H1 (cell line): ENCODE measurements at regions not wholly inside any gene's neighbourhood (a gene's known extent, or its start where the extent isn't known, plus 50 kb on each side); places are given as distances from the start of the nearest gene placed in this dataset.
A peak's percentile ranks its signal among the peaks of the same experiment; 100 is the strongest.

ENCODE experiments used
- CTCF ChIA-PET: fragments of 300-600 bp; sonication (Branson Sonifier 250); formaldehyde crosslinking; loops from one replicate; lab custom pipeline; 2021; ENCODE audit not compliant: partially characterized antibody; lab: Charles Lee
- POLR2A ChIA-PET: fragments of 300-600 bp; sonication (Branson Sonifier 250); formaldehyde crosslinking; loops from one replicate; lab custom pipeline; 2021; ENCODE audit warnings: inconsistent platforms; ENCODE audit not compliant: partially characterized antibody; lab: Charles Lee
- DNase-seq, 2 experiments: peaks; one replicate each; pipeline versions ENCODE4 v3.0.0 to v3.0.0-alpha.2; 2010 to 2022; ENCODE audit warnings: low spot score in 2 of 2, low read depth in 1 of 2, mixed read lengths in 1 of 2
- FAIRE-seq: peaks from 2 replicates; lab custom pipeline; 2011; peaks lifted over from hg19 to GRCh38; lab: Jason Lieb, UNC
- H2AFZ ChIP-seq: 2 replicates; pipeline ENCODE4 v1.8.1; 2012; ENCODE audit warnings: low read length, inconsistent platforms
- H2AK5ac ChIP-seq: 2 replicates; pipeline ENCODE4 v1.6.1; 2013; ENCODE audit warnings: low read depth, low read length
- H2BK120ac ChIP-seq: replicated peaks from 2 replicates; pipeline ENCODE3; 2013; ENCODE audit warnings: low read depth, low read length, inconsistent platforms
- H2BK12ac ChIP-seq: 2 replicates; pipeline ENCODE4 v1.6.1; 2013; ENCODE audit warnings: low read depth, low read length
- H2BK15ac ChIP-seq: 2 replicates; pipeline ENCODE4 v1.6.1; 2013; ENCODE audit warnings: low read length
- H2BK20ac ChIP-seq: 2 replicates; pipeline ENCODE4 v1.6.1; 2013; ENCODE audit warnings: low read length
- H2BK5ac ChIP-seq: 2 replicates; pipeline ENCODE4 v1.6.1; 2013; ENCODE audit warnings: low read depth, low read length
- H3K14ac ChIP-seq: 2 replicates; pipeline ENCODE4 v1.6.1; 2013; ENCODE audit warnings: inconsistent platforms; ENCODE audit not compliant: insufficient read length
- H3K18ac ChIP-seq: 2 replicates; pipeline ENCODE4 v1.6.1; 2013; ENCODE audit warnings: low read length; ENCODE audit errors: extremely low read depth
- H3K23ac ChIP-seq: 2 replicates; pipeline ENCODE4 v1.6.1; 2013; ENCODE audit warnings: inconsistent platforms; ENCODE audit not compliant: insufficient read length
- H3K23me2 ChIP-seq: 2 replicates; pipeline ENCODE4 v1.6.1; 2013; ENCODE audit warnings: low read depth, low read length
- H3K27ac ChIP-seq: 2 replicates; pipeline ENCODE4 v1.6.1; 2011; ENCODE audit warnings: low read depth, low read length, inconsistent platforms
- H3K27me3 ChIP-seq, 4 experiments: replicated peaks in 1 of 4; 1 replicate in 1 of 4; 2 replicates in 3 of 4; pipeline versions ENCODE4 v1.6.1 to v1.8.1; 2011 to 2013; ENCODE audit warnings: low read length in 3 of 4, mild to moderate bottlenecking in 3 of 4, inconsistent platforms in 2 of 4, mixed read lengths in 2 of 4, moderate library complexity in 1 of 4; ENCODE audit not compliant: control insufficient read depth in 3 of 4, insufficient read depth in 3 of 4; ENCODE audit errors: extremely low read depth in 1 of 4
- H3K36me3 ChIP-seq, 4 experiments: 2 replicates each; pipeline versions ENCODE4 v1.6.1 to v1.8.1; 2011 to 2013; ENCODE audit warnings: mild to moderate bottlenecking in 4 of 4, low read length in 3 of 4, moderate library complexity in 2 of 4, control low read depth in 1 of 4, inconsistent platforms in 1 of 4; ENCODE audit not compliant: insufficient read depth in 4 of 4, control insufficient read depth in 2 of 4
- H3K4ac ChIP-seq: replicated peaks from 2 replicates; pipeline ENCODE3; 2013; ENCODE audit warnings: low read length, low read depth, mixed read lengths, inconsistent platforms; ENCODE audit not compliant: insufficient read length
- H3K4me1 ChIP-seq, 4 experiments: replicated peaks in 1 of 4; 1 replicate in 1 of 4; 2 replicates in 3 of 4; pipeline versions ENCODE4 v1.6.1 to v1.8.1; 2011 to 2013; ENCODE audit warnings: low read length in 3 of 4, inconsistent platforms in 2 of 4, mixed read lengths in 1 of 4; ENCODE audit not compliant: insufficient read depth in 4 of 4, control insufficient read depth in 3 of 4
- H3K4me2 ChIP-seq, 2 experiments: 2 replicates each; pipeline versions ENCODE4 v1.6.1 to v1.8.1; 2011 to 2013; ENCODE audit warnings: low read depth in 2 of 2, low read length in 2 of 2, control low read depth in 1 of 2, inconsistent platforms in 1 of 2, mild to moderate bottlenecking in 1 of 2; ENCODE audit not compliant: insufficient read depth in 1 of 2
- H3K4me3 ChIP-seq, 4 experiments: fragments of 200-600, 300-600 bp in 1 of 4; sonication (generic), shearing (Covaris generic), sonication (Bioruptor Twin) in 1 of 4; 2 replicates each; pipeline versions ENCODE4 v1.5.1 to v1.8.1; 2011 to 2016; ENCODE audit warnings: low read length in 4 of 4, low read depth in 3 of 4, control low read depth in 2 of 4, inconsistent platforms in 2 of 4, mild to moderate bottlenecking in 2 of 4, mixed read lengths in 1 of 4, moderate library complexity in 1 of 4; ENCODE audit not compliant: insufficient read depth in 2 of 4; ENCODE audit errors: extremely low read depth in 1 of 4
- H3K56ac ChIP-seq: replicated peaks from 2 replicates; pipeline ENCODE3; 2013; ENCODE audit warnings: low read depth, mild to moderate bottlenecking, mixed read lengths, low read length, inconsistent platforms; ENCODE audit not compliant: insufficient read length
- H3K79me1 ChIP-seq: 2 replicates; pipeline ENCODE4 v1.6.1; 2013; ENCODE audit warnings: low read depth, low read length, control low read depth
- H3K79me2 ChIP-seq, 2 experiments: 2 replicates each; pipeline versions ENCODE4 v1.6.1 to v1.8.1; 2012 to 2013; ENCODE audit warnings: low read length in 2 of 2, mild to moderate bottlenecking in 2 of 2, inconsistent platforms in 1 of 2; ENCODE audit not compliant: insufficient read depth in 2 of 2, control insufficient read depth in 1 of 2
- H3K9ac ChIP-seq, 4 experiments: replicated peaks in 1 of 4; 1 replicate in 1 of 4; 2 replicates in 3 of 4; pipeline versions ENCODE4 v1.6.1 to v1.8.1; 2011 to 2013; ENCODE audit warnings: low read depth in 3 of 4, low read length in 3 of 4, control low read depth in 2 of 4, mild to moderate bottlenecking in 2 of 4, moderate library complexity in 2 of 4, inconsistent platforms in 1 of 4; ENCODE audit errors: extremely low read depth in 1 of 4
- H3K9me3 ChIP-seq, 2 experiments: 2 replicates each; pipeline versions ENCODE4 v1.6.1 to v1.8.1; 2012 to 2013; ENCODE audit warnings: mild to moderate bottlenecking in 2 of 2, moderate library complexity in 2 of 2, control low read depth in 1 of 2, inconsistent platforms in 1 of 2, low read depth in 1 of 2, low read length in 1 of 2, mixed read lengths in 1 of 2; ENCODE audit not compliant: insufficient read depth in 2 of 2
- H4K20me1 ChIP-seq, 2 experiments: replicated peaks in 1 of 2; 2 replicates each; pipeline versions ENCODE3 to v1.8.1; 2011 to 2013; ENCODE audit warnings: inconsistent platforms in 2 of 2, low read length in 2 of 2, mild to moderate bottlenecking in 1 of 2; ENCODE audit not compliant: insufficient read depth in 2 of 2, control insufficient read depth in 1 of 2
- H4K5ac ChIP-seq: 2 replicates; pipeline ENCODE4 v1.6.1; 2013; ENCODE audit warnings: low read length, low read depth, mixed read lengths, inconsistent platforms; ENCODE audit not compliant: insufficient read length
- H4K8ac ChIP-seq: 2 replicates; pipeline ENCODE4 v1.8.0; 2013; ENCODE audit warnings: mild to moderate bottlenecking, moderate library complexity, low read length, inconsistent platforms; ENCODE audit not compliant: insufficient read depth; ENCODE audit errors: extremely low read depth
- H4K91ac ChIP-seq: replicated peaks from 2 replicates; pipeline ENCODE3; 2013; ENCODE audit warnings: low read length, mixed read lengths, inconsistent platforms; ENCODE audit not compliant: insufficient read length
- MAFK ChIP-seq: IDR thresholded peaks from 2 replicates; pipeline ENCODE4 v1.6.1; 2012; ENCODE audit warnings: low read depth, mild to moderate bottlenecking, improper control_type of control experiment, low read length
- NRF1 ChIP-seq: IDR thresholded peaks from 2 replicates; pipeline ENCODE4 v1.6.1; 2011; ENCODE audit warnings: mild to moderate bottlenecking, low read depth, low read length, improper control_type of control experiment
- WGBS, 2 experiments: shearing (Covaris generic) in 1 of 2; methylation state at CpG; one replicate each; pipeline versions ENCODE4 v1.1.6 to v1.1.7; 2013 to 2015; ENCODE audit warnings: low lambda C conversion rate in 2 of 2, mixed read lengths in 2 of 2, inconsistent platforms in 1 of 2, low coverage in 1 of 2, missing lambda C conversion rate in 1 of 2; ENCODE audit not compliant: insufficient replicate concordance in 2 of 2, insufficient coverage in 1 of 2, insufficient read length in 1 of 2; ENCODE audit errors: extremely low coverage in 1 of 2, missing lambda C conversion rate in 1 of 2; 5-methylcytosine and 5-hydroxymethylcytosine counted together

GRCh38 chr16:59854846-59855439, 1120.8 kb upstream of the GOT2 start:
- no peak for FAIRE-seq
- CTCF ChIA-PET: no interaction called here
- WGBS, 2 experiments: 94% methylated on average over 4 of the region's 4 CpGs; no CpG with 5 or more reads in 1 of the 2 experiments

More at GRCh38 chr16:59854846-59855439, 1120.8 kb upstream of the GOT2 start:
- TF ChIP-seq MAFK (peak; percentile 48), NRF1 (no peak)
- Histone ChIP-seq H4K5ac (no peak overlapping the region), H3K4me1 (no peaks in the 10 kb centered on the region), H3K36me3 (no peaks in the 10 kb centered on the region), H3K23ac (no peak overlapping the region), H2BK120ac (no peak overlapping the region), H3K27ac (no peak overlapping the region), H3K27me3 (no peaks in the 10 kb centered on the region), H2BK20ac (no peak overlapping the region), H4K8ac (no peak overlapping the region), H3K9ac (no peak overlapping the region), H2AFZ (no peak overlapping the region), H3K23me2 (no peaks in the 10 kb centered on the region), H3K9me3 (no peaks in the 10 kb centered on the region), H4K20me1 (no peaks in the 10 kb centered on the region), H3K56ac (no peak overlapping the region), H2BK15ac (no peak overlapping the region), H3K4me3 (no peak overlapping the region), H3K79me1 (no peaks in the 10 kb centered on the region), H3K14ac (no peak overlapping the region), H2BK12ac (no peak overlapping the region), H3K79me2 (no peaks in the 10 kb centered on the region), H3K4ac (no peak overlapping the region), H2AK5ac (no peak overlapping the region), H3K18ac (no peak overlapping the region), H4K91ac (no peak overlapping the region), H3K4me2 (no peak overlapping the region), H2BK5ac (no peak overlapping the region)
- DNase-seq: no peak
- POLR2A ChIA-PET: interaction anchor here (0.8 kb wide), 1 partner anchor 459 kb away, joined by 3 read pairs; no protein-coding TSS in a partner anchor
